ENCODE measurements at regions not wholly inside any gene's neighbourhood (a gene's known extent, or its start where the extent isn't known, plus 50 kb on each side); places are given as distances from the start of the nearest gene placed in this dataset.

GRCh38 chr4:180578175-180578574 is 1665.0 kb upstream of the TENM3 start:
- Histone ChIP-seq H3K36me3 (ENCODE audit: low read depth) (no peaks in the 10 kb centered on the region), H3K4me1 (ENCODE audit: insufficient read depth, poor library complexity, severe bottlenecking) (no peaks in the 10 kb centered on the region), H3K4me3 (ENCODE audit: severe bottlenecking) (no peak overlapping the region), H3K27ac (ENCODE audit: poor library complexity, severe bottlenecking) (no peak overlapping the region), H3K27me3 (ENCODE audit: insufficient read depth, poor library complexity, severe bottlenecking) (peaks cover 3% of the 10 kb centered on the region), H3K9me3 (ENCODE audit: severe bottlenecking) (no peaks in the 10 kb centered on the region)
- ATAC-seq (ENCODE audit: low read depth) (no peak), DNase-seq (ENCODE audit: low spot score) (no peak)
- TF ChIP-seq, protein P1, sequence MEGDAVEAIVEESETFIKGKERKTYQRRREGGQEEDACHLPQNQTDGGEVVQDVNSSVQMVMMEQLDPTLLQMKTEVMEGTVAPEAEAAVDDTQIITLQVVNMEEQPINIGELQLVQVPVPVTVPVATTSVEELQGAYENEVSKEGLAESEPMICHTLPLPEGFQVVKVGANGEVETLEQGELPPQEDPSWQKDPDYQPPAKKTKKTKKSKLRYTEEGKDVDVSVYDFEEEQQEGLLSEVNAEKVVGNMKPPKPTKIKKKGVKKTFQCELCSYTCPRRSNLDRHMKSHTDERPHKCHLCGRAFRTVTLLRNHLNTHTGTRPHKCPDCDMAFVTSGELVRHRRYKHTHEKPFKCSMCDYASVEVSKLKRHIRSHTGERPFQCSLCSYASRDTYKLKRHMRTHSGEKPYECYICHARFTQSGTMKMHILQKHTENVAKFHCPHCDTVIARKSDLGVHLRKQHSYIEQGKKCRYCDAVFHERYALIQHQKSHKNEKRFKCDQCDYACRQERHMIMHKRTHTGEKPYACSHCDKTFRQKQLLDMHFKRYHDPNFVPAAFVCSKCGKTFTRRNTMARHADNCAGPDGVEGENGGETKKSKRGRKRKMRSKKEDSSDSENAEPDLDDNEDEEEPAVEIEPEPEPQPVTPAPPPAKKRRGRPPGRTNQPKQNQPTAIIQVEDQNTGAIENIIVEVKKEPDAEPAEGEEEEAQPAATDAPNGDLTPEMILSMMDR (IDR thresholded peaks at IDR 0.05; ENCODE audit: poor library complexity, severe bottlenecking): no peak

DNA sequence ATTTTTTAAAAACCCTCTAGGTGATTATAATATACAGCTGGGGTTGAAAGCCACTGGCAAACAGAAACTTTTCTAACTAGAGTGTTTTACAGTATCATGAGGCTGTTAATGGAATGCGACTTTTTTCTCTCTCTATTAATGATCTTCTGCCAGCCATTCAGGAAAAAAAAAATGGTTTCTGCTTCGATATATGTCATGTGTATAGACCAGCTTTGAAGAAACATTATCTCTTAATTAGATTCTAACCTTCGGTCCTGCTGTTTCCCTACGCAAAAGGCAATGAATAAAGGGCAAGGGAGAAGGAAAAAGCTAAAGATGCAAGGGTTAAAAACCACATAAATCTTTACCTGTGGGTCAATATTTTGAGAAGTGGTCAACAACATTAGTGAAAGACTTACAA is 1662.1 kb upstream of the TENM3 start:
- Histone ChIP-seq H3K4me1 (ENCODE audit: insufficient read depth, poor library complexity, severe bottlenecking) (no peaks in the 10 kb centered on the region), H3K27ac (ENCODE audit: poor library complexity, severe bottlenecking) (no peak overlapping the region), H3K27me3 (ENCODE audit: insufficient read depth, poor library complexity, severe bottlenecking) (peaks cover 4% of the 10 kb centered on the region), H3K9me3 (ENCODE audit: severe bottlenecking) (no peaks in the 10 kb centered on the region), H3K36me3 (ENCODE audit: low read depth) (no peaks in the 10 kb centered on the region), H3K4me3 (ENCODE audit: severe bottlenecking) (no peak overlapping the region)
- ATAC-seq (ENCODE audit: low read depth): no peak
- DNase-seq (ENCODE audit: low spot score): no peak
- TF ChIP-seq, protein P1 (IDR thresholded peaks at IDR 0.05; ENCODE audit: poor library complexity, severe bottlenecking): no peak

DNA sequence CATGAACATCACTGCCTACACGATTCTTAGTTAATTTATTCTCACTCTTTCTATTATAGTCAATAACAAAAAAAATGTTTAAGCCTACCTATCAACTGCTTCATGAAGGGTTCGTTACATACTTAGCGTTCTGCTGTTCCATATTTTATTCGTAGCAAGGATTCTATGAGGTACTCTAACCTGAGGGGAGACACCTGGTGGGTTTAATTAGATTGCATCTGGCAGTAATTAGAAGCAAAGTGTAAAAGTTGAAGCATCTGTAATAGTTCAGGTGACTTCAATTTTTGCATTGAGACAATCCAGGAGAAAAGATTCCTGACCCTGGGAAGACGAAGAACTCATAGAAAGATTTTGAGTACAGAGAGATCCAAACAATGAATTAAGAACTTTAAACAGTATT is 1655.8 kb upstream of the TENM3 start:
- TF ChIP-seq, protein P1 (IDR thresholded peaks at IDR 0.05; ENCODE audit: poor library complexity, severe bottlenecking): peak; percentile 18
- Histone ChIP-seq H3K4me1 (ENCODE audit: insufficient read depth, poor library complexity, severe bottlenecking) (no peaks in the 10 kb centered on the region), H3K27ac (ENCODE audit: poor library complexity, severe bottlenecking) (no peak overlapping the region), H3K4me3 (ENCODE audit: severe bottlenecking) (no peak overlapping the region), H3K27me3 (ENCODE audit: insufficient read depth, poor library complexity, severe bottlenecking) (peaks cover 4% of the 10 kb centered on the region), H3K36me3 (ENCODE audit: low read depth) (no peaks in the 10 kb centered on the region), H3K9me3 (ENCODE audit: severe bottlenecking) (no peaks in the 10 kb centered on the region)
- ATAC-seq (ENCODE audit: low read depth) (no peak), DNase-seq (ENCODE audit: low spot score) (no peak)

GRCh38 chr4:180589575-180589974 is 1653.6 kb upstream of the TENM3 start:
- DNase-seq (ENCODE audit: low spot score) (no peak), ATAC-seq (ENCODE audit: low read depth) (no peak)
- H3K4me1 ChIP-seq (ENCODE audit: insufficient read depth, poor library complexity, severe bottlenecking): no peaks in the 10 kb centered on the region
- no peak overlapping the region for H3K27ac ChIP-seq (ENCODE audit: poor library complexity, severe bottlenecking)
- no peak overlapping the region for H3K4me3 ChIP-seq (ENCODE audit: severe bottlenecking)
- no peaks in the 10 kb centered on the region for H3K36me3 ChIP-seq (ENCODE audit: low read depth)
- TF ChIP-seq, protein P1 (IDR thresholded peaks at IDR 0.05; ENCODE audit: poor library complexity, severe bottlenecking): no peak
- no peaks in the 10 kb centered on the region for H3K27me3 ChIP-seq (ENCODE audit: insufficient read depth, poor library complexity, severe bottlenecking)
- no peaks in the 10 kb centered on the region for H3K9me3 ChIP-seq (ENCODE audit: severe bottlenecking)

DNA sequence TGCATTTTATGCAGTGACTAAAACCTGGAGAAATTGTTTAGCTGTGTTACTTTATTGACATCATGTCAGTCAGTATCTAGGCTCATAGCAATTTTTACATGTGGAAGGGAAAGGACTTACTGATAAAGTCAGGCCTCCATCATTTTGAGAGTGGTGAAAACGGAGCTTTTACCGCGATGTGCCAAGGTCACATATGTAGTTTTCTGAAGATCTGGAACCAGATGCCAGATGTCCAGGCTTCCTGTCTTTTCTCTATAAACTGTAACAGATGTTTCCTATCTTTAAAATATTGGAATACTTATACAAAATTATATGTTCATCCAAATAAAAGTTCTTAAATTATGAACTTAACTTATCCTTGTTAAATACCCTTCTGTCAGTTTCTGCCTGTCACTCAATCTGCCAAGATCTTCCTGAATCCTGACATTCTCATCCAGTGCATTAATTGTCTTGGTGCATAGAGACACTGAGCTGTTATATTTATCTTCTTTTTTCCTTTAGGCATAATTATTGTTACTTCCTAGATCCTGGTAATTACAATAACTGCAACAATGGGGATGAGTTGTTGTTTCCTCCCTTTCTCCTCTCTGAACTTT is 1646.2 kb upstream of the TENM3 start:
- no peaks in the 10 kb centered on the region for H3K4me1 ChIP-seq (ENCODE audit: insufficient read depth, poor library complexity, severe bottlenecking)
- no peaks in the 10 kb centered on the region for H3K27me3 ChIP-seq (ENCODE audit: insufficient read depth, poor library complexity, severe bottlenecking)
- ATAC-seq (ENCODE audit: low read depth) (no peak), DNase-seq (ENCODE audit: low spot score) (no peak)
- no peaks in the 10 kb centered on the region for H3K9me3 ChIP-seq (ENCODE audit: severe bottlenecking)
- H3K27ac ChIP-seq (ENCODE audit: poor library complexity, severe bottlenecking): no peak overlapping the region
- no peaks in the 10 kb centered on the region for H3K36me3 ChIP-seq (ENCODE audit: low read depth)
- H3K4me3 ChIP-seq (ENCODE audit: severe bottlenecking): no peak overlapping the region
- TF ChIP-seq, protein P1 (IDR thresholded peaks at IDR 0.05; ENCODE audit: poor library complexity, severe bottlenecking): no peak

Data from RWPE2 (cell line).